KOPT-K1 (cell line): ENCODE measurements at regions not wholly inside any gene's neighbourhood (a gene's known extent, or its start where the extent isn't known, plus 50 kb on each side); places are given as distances from the start of the nearest gene placed in this dataset.
"Not testable (repeated sequence)": the region's sequence is repeated elsewhere in the genome, so short reads cannot be mapped to it uniquely, and the experiment has no call there.

ENCODE experiments used
- H3K27ac ChIP-seq: fragments of 200-600 bp; sonication (generic); 2 replicates; pipeline ENCODE4 v1.5.1; 2016; ENCODE audit warnings: antibody characterized with exemption, mild to moderate bottlenecking, low read depth, low read length; ENCODE audit not compliant: poor library complexity, severe bottlenecking
- H3K36me3 ChIP-seq: fragments of 200-600 bp; sonication (generic); 2 replicates; pipeline ENCODE4 v1.5.1; 2017; ENCODE audit warnings: antibody characterized with exemption, mild to moderate bottlenecking, low read length, moderate library complexity; ENCODE audit not compliant: insufficient read depth
- H3K9me3 ChIP-seq: fragments of 200-600 bp; sonication (generic); 2 replicates; pipeline ENCODE4 v1.5.1; 2017; ENCODE audit warnings: antibody characterized with exemption, low read length, mild to moderate bottlenecking; ENCODE audit not compliant: insufficient read depth, poor library complexity, severe bottlenecking

DNA sequence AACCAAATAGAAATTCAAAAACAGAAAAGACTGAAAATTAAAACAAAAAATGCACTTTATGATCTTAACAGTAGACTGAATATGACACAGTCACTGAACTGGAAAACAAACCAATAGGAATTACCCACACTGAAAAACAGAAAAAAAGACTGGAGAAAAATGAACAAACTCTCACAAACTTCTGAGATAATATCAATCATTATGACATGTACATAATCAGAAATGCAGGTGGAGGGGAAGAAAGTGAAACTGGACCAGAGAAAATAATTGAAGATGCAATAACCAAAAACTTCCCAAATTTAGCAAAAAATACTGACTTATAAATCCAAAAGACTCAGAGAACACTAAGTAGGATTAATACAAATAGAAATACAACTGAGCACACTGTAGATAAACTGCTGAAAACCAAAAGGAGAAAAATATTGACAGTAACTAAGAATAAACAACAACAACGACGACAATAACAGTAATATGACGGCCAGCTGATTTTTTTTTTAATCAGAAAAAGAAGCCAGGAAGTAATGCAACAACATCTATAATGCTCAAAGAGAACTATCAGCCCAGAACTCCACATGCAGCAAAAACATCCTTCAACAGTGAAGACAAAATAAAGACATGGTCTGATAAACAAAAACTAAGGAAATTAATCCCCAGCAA lies 108.1 kb downstream of the ZFAND4 start:
- H3K36me3 ChIP-seq = no peaks in the 10 kb centered on the region

DNA sequence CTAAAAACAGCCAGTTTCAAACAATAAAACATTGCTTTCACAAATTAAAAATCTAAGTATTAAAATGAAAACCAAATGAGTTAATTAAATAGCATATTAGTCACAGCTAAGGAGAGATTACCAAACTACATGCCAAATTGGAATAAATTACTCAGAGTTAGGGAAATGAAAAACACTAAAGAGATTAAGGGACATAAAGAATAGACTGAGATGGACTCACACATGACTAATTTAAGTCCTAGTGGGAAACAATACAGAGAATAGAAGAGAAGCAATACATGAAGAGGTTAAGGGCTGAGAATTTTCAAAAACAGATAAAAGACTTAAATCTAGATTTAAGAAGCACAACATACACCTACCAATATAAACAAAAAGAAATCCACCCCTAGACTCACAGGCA lies 110.6 kb downstream of the ZFAND4 start:
- H3K9me3 ChIP-seq = no peaks in the 10 kb centered on the region
- no peak overlapping the region for H3K27ac ChIP-seq
- no peaks in the 10 kb centered on the region for H3K36me3 ChIP-seq

More for the DNA sequence above, 108.1 kb downstream of the ZFAND4 start:
- Histone ChIP-seq H3K9me3 (no peaks in the 10 kb centered on the region), H3K27ac (no peak overlapping the region)

DNA sequence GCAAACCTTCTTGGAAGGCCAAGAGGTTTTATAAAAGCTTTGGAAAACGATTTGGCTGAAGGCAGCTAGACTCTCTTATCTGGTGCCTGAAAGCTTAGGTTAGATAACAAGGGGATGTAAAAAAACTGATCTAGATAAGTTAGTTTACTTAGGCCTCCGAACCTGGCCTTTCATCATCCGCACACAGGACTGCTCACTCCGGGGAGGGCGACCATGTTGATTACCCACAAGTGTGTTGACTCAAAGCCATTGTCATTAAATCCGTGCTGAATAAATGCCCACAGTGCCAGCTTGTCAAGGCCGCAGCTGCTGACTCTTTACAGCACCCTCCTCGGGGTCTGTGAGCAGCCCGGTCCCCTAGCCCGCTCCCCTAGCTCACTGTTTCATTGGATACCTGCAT lies 112.3 kb downstream of the ZFAND4 start:
- Histone ChIP-seq H3K36me3 (no peaks in the 10 kb centered on the region), H3K9me3 (no peaks in the 10 kb centered on the region), H3K27ac (no peak overlapping the region)

DNA sequence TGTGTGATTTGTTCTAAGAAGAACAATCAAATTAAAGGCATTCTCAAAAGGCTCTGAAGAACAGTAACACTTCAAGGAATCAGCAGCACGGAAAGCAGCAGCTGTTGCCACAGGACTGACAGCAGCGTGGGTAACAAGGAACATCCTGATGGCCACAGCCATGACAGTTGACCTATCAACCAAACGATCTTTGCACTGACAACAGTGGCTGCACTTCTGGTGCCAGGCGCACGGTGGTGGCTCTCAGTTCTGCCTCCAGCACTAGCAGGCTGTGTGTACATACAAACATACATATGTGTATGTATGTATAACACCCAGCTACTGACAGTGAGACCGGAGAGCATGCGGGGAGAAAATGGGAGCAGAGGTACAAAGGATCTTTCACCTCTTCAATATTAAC lies 114.1 kb downstream of the ZFAND4 start:
- Histone ChIP-seq H3K27ac (no peak overlapping the region), H3K9me3 (no peaks in the 10 kb centered on the region), H3K36me3 (no peaks in the 10 kb centered on the region)

DNA sequence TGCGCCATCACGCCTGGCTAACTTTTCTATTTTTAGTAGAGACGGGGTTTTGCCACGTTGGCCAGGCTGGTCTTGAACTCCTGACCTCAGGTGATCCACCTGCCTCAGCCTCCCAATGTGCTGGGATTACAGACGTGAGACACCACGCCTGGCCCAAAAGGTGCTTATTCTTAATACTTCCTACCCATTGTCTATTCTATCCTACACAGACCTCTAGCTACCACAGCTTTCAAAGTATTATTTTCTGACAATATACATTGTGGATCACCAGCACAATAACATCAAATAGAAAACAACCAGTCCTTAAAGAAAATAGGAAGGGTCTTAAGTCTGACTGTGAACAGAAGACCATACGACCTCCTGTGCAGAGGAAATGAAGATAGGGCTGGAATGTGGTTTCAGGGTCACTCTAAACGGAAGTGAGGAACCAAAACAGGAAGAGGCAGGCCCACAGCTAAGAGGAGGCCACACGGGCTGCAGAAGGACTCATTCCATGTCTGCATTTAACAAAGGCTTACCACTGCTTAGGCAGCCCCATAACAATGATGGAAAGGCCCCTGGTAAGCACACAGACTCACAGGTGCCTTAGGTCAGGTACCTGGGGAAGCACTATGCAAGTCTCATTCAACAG lies 115.2 kb downstream of the ZFAND4 start:
- H3K9me3 ChIP-seq = no peaks in the 10 kb centered on the region
- peak overlapping the region; percentile 27 for H3K27ac ChIP-seq
- H3K36me3 ChIP-seq = no peaks in the 10 kb centered on the region

DNA sequence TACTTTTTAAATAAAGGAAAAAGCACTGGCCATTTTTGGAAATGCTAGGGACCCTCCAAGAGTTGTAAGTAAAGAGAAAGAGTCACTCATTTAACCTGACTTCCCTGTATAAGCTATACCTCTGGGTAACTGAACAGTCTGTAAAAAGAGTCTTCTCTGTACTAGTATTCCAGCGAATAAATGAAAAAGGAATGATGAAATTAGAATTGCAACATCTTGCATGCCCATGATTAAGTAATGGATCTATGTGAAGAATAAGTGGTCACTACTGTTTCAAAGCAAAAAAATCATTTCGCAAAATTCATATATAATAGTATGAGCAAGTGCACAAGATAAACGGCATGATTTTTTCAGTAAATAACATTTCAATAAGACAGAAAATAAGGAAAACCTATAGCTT lies 116.8 kb downstream of the ZFAND4 start:
- Histone ChIP-seq H3K9me3 (no peaks in the 10 kb centered on the region), H3K27ac (no peak overlapping the region), H3K36me3 (no peaks in the 10 kb centered on the region)

DNA sequence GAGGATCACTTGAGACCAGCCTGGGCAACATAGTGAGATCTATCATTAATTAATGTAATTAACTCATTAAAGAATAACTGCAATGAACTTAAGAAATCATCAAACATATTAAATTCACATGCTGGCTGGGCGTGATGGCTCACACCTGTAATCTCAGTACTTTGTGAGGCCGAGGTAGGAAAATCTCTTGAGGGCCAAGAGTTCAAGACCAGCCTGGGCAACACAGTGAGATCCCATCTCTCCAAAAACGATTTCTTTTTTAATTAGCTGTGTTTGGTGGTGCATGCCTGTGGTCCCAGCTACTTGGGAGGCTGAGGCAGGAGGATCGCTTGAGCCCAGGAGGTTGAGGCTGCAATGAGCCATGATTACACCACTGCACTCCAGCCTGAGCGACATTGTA lies 117.2 kb downstream of the ZFAND4 start:
- not testable (repeated sequence) for H3K36me3 ChIP-seq, H3K27ac ChIP-seq, H3K9me3 ChIP-seq

DNA sequence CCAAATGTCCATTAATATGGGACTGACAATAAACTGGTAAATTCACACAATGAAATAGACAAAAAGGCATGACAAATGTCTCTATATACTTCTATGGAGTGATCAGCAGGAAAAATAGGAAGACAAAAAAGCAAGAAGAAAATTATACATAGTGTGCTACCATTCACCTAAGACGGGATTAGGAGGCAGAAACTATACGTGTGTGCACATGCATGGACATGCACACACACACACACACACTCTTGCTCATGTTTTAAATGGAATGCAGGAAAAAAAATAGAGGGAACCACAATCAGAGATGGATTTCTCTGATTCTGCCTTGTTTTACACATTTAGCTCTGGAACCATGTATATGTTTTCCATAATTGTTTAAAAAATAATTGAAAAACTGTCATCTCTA lies 119.0 kb downstream of the ZFAND4 start:
- Histone ChIP-seq H3K36me3 (no peaks in the 10 kb centered on the region), H3K9me3 (no peaks in the 10 kb centered on the region), H3K27ac (no peak overlapping the region)

DNA sequence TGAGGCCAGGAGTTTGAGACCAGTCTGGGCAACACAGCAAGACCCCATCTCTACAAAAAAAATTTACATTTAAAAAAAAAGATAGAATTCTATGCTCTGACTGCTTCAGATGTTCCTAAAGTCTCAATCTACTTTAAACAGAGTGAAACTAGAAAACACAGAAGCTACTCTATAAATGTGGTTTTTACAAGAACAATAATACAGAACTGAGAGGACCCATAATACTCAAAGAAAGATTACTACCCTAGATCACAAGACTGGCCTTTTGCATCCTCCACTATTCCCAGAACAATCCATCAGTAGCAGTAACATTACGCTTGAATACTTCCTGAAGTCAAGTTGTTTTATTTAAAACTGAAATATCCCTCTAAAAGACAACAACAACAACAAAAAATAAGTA lies 119.4 kb downstream of the ZFAND4 start:
- no peaks in the 10 kb centered on the region for H3K36me3 ChIP-seq
- H3K9me3 ChIP-seq = no peaks in the 10 kb centered on the region
- no peak overlapping the region for H3K27ac ChIP-seq

DNA sequence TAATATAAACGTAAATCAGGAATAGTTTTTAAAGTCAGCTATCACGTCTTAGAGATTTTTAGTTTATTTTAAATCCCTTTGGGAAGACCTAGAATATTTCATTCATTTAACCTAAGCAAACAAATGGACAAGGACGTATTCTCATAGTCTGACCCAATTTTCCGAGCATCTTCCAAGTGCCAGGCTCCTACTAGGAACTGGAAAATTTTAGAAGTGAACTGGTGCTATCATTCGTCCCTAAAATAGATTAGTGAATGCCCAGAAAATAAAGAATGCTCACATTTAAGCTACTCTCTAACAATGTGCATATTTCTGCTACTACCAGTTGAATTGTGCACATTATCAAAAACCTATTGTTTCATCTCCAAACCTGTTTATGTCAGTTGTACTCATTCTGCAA lies 120.1 kb downstream of the ZFAND4 start:
- Histone ChIP-seq H3K36me3 (no peaks in the 10 kb centered on the region), H3K27ac (no peak overlapping the region), H3K9me3 (no peaks in the 10 kb centered on the region)

DNA sequence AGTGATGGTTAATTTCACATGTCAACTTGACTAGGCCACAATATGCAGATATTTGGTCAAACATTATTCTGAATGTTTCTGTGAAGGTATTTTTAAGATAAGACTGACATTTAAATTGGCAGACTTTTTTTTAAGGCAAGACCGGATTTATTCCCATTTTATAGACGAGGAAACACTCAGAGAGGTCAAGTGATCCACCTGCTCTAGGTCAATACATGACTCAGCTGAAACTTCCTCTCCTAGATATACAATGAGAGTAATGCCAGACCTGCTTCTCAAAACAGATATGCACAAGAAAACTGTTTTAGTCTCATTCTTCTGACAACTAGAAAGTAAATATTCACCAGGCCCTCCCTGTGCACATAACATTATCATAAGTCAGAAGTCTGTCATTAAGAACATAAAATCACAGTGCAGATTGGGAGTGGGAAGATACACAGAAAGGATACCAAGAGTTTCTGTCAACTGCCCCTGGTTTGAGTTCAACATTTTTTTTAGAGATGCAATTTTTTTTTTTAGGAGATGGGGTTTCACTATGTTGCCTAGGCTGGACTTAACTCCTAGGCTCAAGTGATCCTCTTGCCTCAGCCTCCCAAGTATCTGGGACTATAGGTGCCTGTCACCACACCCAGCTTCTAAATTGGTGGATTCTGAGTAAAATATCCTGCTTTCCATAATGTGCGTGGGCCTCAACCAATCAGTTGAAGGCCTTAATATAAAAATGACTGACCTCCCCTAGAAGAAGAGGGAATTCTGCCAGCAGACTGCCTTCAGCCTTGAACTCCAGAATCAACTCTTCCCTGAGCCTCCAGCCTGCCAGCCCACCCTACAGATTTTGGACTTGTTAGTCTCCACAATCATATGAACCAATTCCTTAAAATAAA lies 121.4 kb downstream of the ZFAND4 start:
- no peaks in the 10 kb centered on the region for H3K9me3 ChIP-seq
- H3K27ac ChIP-seq = no peak overlapping the region
- H3K36me3 ChIP-seq = no peaks in the 10 kb centered on the region

DNA sequence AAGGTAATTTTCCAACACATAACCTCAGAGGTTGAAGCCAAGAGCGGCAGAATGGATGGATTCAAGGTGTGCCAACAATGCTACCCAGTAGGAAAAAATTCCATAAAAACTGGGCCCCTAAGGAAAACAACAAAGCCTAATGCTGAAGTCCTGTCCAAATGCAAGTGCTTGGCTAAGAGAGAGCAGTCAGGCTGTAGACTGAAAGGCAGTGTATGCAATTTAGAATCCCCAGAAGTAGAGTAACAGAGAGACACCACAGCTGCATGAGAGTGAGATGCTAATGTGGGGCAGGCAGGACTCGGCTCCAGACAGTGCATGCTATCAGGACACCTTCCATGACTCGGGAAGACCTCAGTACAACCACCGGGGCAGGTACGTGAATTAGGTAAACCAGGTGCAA lies 124.5 kb downstream of the ZFAND4 start:
- H3K9me3 ChIP-seq = no peaks in the 10 kb centered on the region
- H3K36me3 ChIP-seq = no peaks in the 10 kb centered on the region
- no peak overlapping the region for H3K27ac ChIP-seq

DNA sequence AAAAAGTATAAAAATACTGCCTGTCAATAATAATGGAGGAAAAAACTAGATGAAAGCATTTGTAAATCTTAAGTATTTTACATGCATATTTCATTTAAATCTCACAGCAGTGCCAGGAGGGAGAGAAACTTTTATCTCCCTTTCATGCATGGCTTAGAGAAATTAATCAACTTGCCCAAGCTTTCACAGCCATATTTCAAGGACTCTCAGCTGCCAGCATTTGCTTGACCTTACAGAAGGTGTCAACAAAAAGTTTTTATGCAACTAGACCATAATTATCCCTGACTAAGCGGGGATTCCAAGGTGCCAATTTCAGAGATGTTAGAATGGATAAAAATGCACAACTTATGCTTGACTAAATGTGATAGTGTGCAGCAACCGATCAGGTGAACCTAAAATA lies 125.4 kb downstream of the ZFAND4 start:
- no peak overlapping the region for H3K27ac ChIP-seq
- H3K36me3 ChIP-seq = no peaks in the 10 kb centered on the region

DNA sequence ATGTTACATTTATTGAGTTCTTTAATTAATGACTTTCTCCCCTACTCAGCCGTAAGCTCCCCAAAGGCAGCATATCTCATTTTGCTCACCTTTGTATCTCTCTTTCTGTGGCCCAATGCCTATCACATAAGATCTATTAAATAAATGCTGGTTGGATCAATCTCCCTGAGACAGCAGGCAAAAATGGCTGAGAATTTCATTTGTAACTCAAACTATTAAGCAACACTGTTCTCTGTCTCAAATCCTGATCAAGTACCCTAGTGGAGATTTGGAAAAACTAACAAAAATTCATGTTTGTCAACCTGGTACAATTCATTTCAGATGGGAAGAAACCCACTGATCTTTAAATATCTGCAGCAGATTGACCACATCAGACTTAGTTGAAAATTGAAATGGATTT lies 127.4 kb downstream of the ZFAND4 start:
- no peak overlapping the region for H3K27ac ChIP-seq
- no peaks in the 10 kb centered on the region for H3K9me3 ChIP-seq
- no peaks in the 10 kb centered on the region for H3K36me3 ChIP-seq

More for the DNA sequence above, 125.4 kb downstream of the ZFAND4 start:
- no peaks in the 10 kb centered on the region for H3K9me3 ChIP-seq

DNA sequence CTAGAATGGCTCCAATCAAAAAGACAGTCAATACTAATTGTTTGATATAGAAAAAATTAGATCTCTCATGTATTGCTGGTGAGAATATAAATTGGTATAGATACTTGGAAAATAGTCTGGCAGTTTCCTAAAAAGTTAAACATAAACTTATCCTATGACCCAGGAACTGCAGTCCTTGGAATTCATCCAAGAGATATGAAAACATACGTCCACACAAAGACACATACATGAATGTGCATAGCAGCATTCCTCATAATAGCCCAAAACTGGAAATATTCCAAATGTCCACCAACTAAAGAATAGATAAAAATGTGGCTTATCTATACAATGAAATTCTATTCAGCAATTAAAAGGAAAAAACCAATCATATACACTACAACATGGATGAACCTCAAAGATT lies 128.4 kb downstream of the ZFAND4 start:
- H3K27ac ChIP-seq = no peak overlapping the region
- no peaks in the 10 kb centered on the region for H3K9me3 ChIP-seq
- H3K36me3 ChIP-seq = no peaks in the 10 kb centered on the region
